NCI-H1417 treated with DMSO at 0.1 percent for 48 hours (cell line): ENCODE measurements at regions not wholly inside any gene's neighbourhood (a gene's known extent, or its start where the extent isn't known, plus 50 kb on each side); places are given as distances from the start of the nearest gene placed in this dataset.
"Not testable (repeated sequence)": the region's sequence is repeated elsewhere in the genome, so short reads cannot be mapped to it uniquely, and the experiment has no call there.

Source experiments
- DNase-seq: peaks from one replicate; lab custom pipeline; 2025; lab: John Stamatoyannopoulos, UW

DNA sequence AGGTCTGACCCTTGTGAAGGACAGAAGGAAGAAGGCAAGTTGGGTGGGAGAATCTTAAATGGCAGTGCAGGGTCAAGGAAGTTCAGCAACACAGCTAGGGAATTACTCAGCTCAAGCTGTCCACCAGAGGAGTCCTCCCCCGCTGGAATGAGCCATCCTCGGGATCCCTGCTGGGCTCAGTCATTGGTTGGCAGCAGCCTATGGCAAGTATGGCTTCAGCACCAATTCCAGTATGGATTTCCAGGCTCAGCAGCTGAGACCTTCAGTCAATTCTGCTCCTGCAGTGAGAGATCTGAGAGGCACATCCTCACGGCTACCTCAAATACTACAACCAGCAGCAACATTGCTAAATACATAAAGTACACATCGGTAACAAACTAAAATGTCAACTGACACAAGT, 280.6 kb upstream of the PIK3R1 start:
- no peak for DNase-seq

DNA sequence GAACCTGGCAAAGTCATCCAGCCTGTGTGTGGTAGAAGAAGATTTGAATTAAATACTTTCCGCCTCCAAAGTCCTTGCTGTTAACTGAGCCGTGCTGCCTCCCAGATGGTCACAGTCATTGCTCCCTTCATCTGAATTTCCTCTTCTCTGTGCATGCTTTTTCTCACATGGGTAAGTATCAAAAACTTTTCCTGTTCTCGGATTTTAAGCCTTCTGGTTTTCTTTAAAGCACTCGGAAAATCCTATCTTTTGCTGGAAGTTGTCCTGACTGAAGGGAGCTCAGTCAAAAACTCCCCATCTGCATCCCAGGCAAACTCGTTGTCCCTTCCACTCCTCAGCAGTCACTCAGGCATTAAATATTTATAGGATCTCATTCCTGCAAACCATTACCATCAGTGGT, 290.0 kb upstream of the PIK3R1 start:
- DNase-seq: no peak

DNA sequence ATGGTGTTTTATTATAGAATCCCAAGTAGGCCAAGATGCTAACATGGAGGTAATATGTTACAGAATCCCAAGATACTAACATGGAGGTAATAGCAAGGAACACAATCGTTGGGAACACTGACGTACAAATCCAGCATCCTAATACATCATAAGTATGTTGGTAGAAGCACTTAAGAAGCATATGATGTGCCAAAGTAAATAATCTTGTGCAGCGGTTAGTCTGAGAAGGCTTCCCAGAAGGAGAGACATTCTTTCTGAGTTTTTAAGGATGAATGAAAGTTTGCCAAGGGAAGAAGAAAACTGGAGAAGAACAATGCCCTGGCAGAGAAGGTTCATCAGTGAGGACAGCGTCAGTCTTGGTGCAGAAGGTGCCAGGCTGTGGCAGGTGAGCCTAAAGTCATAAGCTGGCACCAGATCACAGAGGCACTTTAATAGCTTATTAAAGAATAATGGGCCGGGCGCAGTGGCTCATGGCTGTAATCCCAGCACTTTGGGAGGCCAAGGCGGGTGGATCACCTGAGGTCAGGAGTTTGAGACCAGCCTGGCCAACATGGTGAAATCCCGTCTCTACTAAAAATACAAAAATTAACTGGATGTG, 294.5 kb upstream of the PIK3R1 start:
- DNase-seq: no peak

GRCh38 chr5:67919532-67919931, 296.0 kb upstream of the PIK3R1 start:
- not testable (repeated sequence) for DNase-seq

- no peak for DNase-seq
Measured at GRCh38 chr5:67917561-67917960, 298.0 kb upstream of the PIK3R1 start.

GRCh38 chr5:67910546-67910945, 305.0 kb upstream of the PIK3R1 start:
- no peak for DNase-seq

DNA sequence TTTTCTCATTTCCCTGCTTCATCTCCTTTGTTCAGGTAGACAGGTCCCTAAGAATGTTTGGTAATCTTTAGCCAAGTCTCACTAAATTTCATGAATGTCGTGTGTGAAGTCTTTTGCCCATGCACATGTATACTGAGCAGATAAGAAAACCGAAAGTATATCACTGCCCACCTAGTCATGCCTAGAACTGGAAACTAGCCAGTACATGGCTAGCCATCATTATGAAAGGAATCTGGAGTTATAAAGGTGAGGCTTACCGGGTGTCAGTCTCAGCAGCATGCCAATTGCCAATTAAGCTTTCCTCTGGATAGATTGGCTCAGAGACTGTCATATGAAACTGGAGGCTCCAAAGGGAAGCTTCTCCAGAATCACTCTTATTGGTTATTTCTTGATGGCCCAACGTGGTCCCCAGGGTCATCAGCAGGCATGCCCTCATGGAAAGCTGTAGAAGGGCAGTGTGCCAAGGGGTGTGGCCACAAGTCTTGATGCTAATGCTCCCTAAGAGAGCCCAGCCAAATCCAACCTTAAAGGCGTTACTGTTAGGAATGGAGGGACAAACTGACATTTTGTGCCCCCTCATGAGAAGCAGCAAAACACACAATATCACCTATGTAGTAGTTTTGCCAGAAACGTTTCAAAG, 307.3 kb upstream of the PIK3R1 start:
- DNase-seq: no peak

GRCh38 chr5:67904366-67904765, 311.2 kb upstream of the PIK3R1 start:
- DNase-seq: no peak

DNA sequence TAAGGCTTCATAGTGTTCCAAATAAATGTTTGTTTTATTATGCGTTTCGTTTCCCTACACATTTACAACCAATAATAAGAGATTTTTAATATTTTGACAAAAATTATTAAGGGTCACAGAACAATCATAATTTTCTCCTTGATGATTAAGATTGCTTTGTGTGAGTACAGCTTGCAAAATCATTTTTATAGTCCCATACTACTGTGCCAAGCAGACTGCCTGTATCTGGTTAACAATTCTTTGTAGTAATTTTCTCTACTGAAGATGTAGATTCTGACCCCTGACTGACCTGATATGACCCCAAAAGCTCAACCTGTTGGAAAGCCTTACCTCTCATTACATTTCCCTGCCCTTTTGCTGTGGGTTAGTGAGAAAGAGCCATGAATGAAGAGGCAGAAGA, 311.9 kb upstream of the PIK3R1 start:
- no peak for DNase-seq

GRCh38 chr5:67903121-67903520, 312.4 kb upstream of the PIK3R1 start:
- DNase-seq: no peak

DNA sequence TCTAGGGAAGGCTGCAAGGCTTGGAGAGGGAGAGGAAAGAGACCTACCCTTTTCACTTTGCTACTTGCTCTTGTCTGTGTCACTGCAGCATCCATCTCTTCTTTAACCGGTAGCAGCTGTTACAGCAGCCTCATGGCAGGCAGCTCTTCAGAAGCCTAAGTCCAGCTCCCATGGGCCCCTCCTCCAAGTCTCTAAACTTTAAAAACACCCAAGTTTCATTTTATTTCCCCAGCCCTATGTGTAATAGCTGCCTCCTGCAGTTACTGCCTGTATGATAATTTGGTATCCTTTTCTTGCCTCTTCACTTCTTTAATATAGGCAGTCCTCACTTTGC, 313.1 kb upstream of the PIK3R1 start:
- DNase-seq: no peak

GRCh38 chr5:67901814-67902496, 313.6 kb upstream of the PIK3R1 start:
- DNase-seq: no peak

DNA sequence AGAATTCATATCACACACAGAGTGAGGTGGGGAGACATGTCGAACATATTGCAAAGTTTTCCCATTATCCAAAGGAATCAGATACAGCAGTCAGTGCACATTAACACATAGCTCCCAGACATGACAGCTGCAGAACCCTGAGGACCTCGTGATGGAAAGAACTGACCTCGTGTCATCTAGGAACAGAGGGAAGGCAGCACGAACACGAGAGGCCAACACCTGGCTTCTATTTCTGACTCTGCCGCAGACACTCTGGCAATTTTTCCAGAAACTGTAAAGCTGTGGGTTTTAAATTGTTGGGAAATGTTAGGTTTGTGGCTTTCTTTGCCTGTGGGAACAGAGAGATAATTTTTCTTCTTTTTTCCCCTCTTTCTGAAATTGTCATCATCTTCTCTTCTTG, 315.0 kb upstream of the PIK3R1 start:
- DNase-seq: no peak

DNA sequence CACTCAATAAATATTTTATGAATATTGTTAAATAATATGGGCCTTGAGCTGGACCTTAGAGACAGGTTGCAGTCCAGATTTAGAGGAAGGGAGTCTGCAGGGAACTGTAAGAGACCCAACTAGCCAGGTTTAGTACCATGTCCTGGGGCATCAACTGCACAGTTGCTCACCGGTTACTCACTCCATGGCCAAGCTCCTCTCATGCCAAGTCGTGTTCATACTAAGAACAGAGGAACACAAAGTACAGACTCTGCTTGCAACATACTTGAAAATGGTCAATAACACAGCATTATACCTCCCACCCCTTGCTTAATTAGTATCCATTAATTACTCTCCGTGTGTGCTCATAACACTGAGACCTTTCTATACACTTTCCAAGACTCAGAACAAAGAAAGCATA, 317.6 kb upstream of the PIK3R1 start:
- no peak for DNase-seq

DNA sequence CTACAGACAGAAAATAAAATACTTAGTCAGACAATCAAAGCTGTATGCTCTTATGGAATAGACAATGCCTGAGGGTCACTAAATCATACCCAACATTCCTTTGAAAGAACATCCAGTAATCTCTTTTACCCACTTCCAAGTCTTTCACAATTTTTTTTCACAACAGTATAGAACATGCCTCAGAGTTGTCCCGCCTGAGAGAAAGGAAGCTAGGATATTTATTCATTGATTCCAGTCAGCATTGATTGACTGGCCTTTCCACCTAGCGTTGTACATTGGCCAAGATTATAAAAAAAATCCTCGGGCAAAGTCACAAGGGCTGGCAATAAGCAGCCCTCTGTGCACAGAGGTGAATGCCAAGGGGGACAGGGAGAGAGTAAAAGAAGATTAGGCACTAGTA, 318.1 kb upstream of the PIK3R1 start:
- no peak for DNase-seq

DNA sequence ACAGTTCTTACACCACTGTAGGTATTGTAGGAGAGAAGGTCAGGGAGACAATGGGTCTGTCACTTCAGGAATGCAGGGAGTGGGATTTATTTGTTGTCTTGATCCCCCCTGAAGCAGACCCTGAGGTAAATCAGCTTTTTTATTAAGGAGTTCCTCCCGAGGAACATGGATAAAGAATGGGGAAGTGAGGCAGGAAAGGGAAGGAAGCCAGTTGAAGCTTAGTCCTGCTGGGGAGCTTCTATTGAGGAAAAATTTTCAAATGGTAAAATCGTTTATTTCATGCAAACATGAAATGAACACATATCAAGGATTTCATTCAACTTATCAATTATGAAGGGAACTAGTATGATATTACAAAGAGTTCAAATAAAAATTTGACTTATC, 318.6 kb upstream of the PIK3R1 start:
- no peak for DNase-seq

DNA sequence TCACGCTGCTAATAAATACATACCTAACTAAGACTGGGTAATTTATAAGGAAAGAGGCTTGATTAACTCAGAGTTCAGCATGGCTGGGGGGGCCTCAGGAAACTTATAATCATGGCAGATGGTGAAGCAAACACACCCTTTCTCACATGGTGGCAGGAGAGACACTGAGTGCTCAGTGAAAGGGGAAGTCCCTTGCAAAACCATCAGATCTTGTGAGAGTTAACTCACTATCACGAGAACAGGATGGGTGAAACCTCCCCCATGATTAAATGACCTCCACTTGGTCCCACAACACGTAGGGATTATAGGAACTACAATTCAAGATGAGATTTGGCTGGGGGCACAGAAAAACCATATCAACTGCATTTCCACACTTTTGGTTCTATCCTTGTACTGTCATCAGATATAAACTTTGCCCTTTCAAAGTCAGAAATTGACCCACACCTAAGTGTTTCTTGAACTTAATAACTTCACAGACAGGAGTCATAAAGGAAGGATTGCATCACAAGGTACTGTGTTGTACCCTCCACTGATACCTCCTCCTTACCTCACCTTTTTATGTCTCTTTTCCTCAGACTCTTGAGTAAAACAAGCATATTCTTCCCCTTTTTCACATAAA, 319.1 kb upstream of the PIK3R1 start:
- DNase-seq: no peak

DNA sequence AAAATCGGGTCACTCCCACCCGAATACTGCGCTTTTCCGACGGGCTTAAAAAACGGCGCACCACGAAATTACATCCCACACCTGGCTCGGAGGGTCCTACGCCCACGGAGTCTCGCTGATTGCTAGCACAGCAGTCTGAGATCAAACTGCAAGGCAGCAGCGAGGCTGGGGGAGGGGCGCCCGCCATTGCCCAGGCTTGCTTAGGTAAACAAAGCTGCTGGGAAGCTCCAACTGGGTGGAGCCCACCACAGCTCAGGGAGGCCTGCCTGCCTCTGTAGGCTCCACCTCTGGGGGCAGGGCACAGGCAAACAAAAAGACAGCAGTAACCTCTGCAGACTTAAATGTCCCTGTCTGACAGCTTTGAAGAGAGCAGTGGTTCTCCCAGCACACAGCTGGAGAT, 325.7 kb upstream of the PIK3R1 start:
- DNase-seq: not testable (repeated sequence)

DNA sequence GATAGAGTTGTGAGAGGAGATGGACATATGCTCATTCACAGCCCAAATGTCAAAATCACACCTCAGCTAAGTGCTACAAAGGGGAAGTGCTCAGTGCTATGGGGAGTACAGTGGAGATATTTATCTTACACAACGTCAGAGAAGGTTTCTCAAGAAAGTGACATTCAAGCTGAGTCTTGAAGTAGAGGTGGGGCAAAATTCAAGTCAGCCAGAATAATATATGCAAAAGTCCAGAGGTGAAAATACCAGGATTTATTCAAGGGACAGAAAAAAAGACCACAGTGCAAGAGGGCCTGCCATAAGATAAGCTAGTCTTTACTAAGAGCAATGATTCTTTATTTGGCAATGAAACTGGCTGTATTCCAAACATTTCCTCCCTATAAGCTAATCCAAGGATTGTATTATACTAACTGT, 327.8 kb upstream of the PIK3R1 start:
- no peak for DNase-seq

DNA sequence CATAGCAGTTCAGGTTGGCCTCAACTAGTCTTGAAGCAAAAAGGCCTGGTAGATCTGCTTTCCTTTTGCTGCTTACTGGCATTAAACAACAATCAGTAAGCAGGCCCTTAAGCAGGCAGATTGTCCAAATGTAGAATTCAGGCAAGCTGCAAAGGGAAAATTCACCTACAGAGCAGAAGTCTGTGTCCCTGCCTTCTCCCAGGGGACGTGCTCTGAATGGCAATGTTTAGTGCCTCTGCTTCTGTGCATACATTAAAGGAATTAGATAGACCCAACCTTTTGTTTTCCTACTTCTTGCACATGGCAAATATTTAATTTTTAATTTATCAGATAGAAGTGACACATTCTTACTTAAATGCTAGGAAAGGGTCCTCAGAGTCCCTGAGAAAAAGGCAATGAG, 328.8 kb upstream of the PIK3R1 start:
- DNase-seq: no peak

DNA sequence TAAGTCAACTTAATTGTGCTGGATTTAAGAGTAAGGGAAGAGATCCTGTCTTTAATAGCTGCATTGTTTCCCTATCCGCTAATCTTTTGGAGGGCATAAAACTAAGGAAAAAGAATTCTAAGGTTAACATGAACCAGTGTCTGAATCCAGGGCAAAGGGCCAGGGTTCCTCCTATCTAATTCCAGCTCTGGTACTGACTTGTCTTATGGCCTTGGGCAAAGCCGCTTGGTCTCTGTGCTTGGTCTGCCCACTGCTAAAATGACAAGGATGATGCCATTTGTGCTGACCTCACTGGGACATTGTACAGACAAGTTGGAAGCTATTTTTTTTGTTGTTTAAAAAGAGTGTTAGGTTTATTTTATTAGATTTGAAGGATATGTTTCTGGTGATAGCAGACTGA, 334.7 kb upstream of the PIK3R1 start:
- DNase-seq: no peak

- DNase-seq: no peak
Measured at GRCh38 chr5:67880511-67880805, 335.1 kb upstream of the PIK3R1 start.

DNA sequence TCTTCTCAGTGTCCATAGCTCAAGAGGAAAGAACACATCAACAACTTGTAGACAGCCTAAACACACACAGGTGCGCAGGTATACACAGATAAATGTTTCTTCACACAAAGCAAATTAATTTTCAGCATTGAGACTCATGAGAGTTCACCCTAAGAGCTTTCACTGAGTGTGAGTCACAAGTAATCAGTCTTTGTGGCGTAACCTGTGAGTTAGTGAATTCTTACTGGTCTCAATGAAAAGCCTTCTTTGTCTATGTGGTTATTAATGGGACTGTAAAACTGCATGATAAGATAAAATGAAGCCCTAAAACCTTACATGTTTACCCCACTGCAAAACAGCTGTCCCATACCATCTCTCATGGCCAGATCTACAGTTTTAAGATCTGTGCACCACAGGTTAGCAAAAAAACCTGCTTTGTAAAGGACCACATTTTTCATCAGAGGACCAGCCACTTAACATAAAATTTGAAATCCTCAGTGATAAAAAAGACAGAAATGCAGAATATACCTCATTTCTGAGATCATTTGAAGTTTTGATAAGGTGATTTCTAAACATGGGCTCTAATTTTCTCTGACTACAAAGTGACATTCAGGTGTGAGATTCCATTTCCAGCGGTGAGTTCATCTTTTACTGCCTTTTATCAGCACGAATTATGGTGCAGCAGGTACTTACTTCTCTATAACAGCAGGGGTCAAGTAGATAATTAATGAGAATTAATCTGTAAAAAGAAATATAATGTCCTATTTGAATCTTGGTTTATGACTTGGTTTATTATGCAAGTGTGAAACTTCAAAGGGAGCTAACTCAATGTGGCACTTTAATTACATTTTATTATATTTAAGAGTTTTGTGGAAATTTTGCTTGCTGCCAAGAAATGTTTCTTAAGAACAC, 335.7 kb upstream of the PIK3R1 start:
- no peak for DNase-seq
